Right hindlimb (tissue), 1 donor: ENCODE measurements at regions not wholly inside any gene's neighbourhood (a gene's known extent, or its start where the extent isn't known, plus 50 kb on each side); places are given as distances from the start of the nearest gene placed in this dataset.

Experiments used
- DNase-seq: peaks from one replicate; pipeline ENCODE4 v3.0.0-alpha.2; 2018

GRCh38 chr5:149441986-149442385 lies 62.9 kb upstream of the IL17B start:
- DNase-seq: peak; percentile 18

DNA sequence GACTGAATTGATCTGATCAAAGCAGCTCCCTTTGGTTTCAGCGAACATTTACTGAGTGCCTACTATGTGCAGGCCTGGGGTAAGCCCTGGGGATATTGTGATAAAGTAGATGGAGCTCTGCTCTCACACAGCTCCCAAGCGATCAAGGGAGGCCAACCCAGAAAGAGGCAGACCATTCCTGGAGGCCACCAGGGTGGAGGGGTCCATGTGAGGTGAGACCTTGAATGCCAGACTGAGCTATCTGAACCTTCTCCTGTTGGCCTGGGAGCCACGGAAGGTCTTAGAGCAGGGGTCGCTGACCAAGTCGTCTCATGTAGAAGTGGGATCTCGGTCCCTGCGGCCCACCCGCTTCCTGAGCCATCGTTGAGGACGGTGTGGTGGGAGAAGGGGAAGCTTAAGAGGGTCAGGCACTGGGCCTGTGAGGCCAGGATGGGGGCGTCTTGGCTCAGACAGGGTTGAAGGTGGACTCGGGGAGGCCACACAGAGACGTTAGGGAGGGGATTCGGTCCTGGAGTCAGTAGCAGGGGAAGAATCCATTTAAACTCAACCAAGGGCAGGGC lies 62.2 kb upstream of the IL17B start:
- no peak for DNase-seq

DNA sequence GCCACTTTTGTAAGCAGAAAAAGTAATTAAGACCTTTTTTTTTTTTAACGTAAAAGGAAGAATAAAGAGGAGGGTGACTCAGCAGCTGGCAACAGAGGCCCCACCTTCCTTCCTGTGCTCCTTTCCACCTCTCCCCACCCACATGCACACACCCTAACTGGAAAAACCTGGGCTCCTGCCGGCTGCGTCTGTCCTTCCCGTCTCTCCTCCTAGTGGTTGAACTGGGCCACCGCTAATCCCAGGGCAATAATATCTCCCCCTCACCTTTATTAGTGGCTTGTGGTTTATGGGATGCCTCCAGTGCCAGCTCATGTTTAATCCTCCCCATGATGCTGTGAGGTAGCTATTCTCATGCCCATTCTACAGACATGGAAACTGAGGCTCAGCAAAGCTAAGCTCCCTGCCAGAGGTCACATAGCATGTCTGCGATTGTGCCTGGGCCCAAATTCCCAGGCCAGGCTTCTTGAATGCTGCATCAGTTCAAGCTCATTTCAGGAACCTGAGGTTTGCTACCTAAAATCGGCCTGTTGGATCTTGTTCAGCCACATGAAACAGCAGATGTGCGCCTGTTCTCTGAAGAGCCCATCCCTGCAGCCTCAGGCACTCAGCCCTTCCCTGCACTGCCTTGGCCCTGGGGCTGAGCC lies 60.9 kb upstream of the IL17B start:
- DNase-seq: peak; percentile 11

- DNase-seq: no peak
These were observed 59.6 kb upstream of the IL17B start for GRCh38 chr5:149438711-149439132.

- DNase-seq: peak; percentile 7
These were observed 59.2 kb upstream of the IL17B start for GRCh38 chr5:149438281-149438680.

- peak; percentile 6 for DNase-seq
These were observed 58.4 kb upstream of the IL17B start for GRCh38 chr5:149437391-149438040.

GRCh38 chr5:149435660-149436059 lies 56.6 kb upstream of the IL17B start:
- DNase-seq: no peak

DNA sequence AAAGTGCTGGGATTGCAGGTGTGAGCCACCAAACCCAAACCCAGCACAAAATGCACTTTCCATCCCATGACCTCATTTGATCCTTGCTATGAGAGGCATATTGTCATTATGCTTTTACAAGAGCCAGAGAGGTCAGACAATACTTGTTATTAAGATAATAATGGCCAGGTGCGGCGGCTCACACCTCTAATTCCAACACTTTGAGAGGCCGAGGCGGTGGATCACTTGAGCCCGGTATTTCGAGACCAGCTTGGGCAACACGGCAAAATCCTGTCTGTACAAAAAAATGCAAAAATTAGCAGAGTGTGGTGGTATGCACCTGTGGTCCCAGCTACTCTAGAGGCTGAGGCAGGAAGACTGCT lies 55.9 kb upstream of the IL17B start:
- no peak for DNase-seq

DNA sequence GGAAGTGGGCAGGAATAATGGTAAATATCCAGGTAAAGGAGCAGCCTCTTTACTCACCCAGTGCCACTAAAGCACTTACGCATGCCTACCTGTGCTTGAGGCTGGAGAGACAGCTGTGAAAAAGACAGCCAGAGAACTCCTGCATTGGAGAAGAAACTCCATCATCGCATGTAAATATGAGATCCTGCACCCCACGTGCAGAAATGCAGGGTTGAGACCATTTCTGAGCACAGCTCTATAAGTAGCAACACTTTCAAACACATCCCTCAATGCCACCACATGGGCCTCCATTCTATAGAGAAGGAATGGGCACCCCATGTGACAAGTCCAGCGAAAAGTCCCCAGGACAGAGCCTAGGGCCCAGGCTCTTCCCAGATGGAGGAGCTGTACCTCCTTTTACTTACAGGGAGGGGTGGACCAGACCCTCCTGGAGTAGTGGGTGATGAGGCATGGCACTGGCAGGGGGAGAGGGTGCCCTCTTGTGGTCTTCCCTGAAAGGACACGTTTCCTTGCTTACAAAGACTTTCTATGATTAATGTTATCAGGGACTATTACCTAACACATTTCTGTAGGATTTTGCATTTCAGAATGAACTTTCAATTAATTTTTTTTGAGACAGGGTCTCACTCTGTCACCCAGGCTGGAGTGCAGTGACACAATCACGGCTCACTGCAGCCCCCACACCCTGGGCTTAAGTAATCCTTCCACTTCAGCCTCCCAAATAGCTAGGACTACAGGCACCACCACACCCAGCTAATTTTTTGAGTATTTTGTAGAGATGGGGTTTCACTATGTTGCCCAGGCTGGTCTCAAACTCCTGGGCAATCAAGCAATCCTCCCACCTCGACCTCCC lies 55.3 kb upstream of the IL17B start:
- peak; percentile 75 for DNase-seq

- DNase-seq: no peak
These were observed 54.5 kb upstream of the IL17B start for GRCh38 chr5:149433524-149434131.

GRCh38 chr5:149432911-149433401 lies 53.9 kb upstream of the IL17B start:
- no peak for DNase-seq

DNA sequence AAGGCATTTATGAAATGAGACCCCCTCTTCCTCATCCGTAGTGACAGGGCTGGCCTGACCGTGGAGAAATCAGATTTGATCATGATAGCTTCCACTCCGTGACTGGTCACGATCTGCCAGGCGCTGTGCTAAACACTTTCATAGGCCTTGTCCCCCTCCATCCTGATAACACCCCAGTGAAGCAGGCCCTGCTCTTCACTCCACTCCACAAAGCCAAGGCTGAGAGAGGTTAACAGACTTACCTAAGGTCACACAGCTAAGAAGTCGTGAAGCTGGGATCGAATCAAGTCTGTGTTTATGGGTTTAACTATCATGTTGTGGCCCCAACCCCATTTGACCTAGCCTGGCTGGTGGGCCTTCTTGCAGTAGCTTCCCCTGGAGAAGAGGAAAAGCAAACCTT lies 53.3 kb upstream of the IL17B start:
- DNase-seq: no peak

DNA sequence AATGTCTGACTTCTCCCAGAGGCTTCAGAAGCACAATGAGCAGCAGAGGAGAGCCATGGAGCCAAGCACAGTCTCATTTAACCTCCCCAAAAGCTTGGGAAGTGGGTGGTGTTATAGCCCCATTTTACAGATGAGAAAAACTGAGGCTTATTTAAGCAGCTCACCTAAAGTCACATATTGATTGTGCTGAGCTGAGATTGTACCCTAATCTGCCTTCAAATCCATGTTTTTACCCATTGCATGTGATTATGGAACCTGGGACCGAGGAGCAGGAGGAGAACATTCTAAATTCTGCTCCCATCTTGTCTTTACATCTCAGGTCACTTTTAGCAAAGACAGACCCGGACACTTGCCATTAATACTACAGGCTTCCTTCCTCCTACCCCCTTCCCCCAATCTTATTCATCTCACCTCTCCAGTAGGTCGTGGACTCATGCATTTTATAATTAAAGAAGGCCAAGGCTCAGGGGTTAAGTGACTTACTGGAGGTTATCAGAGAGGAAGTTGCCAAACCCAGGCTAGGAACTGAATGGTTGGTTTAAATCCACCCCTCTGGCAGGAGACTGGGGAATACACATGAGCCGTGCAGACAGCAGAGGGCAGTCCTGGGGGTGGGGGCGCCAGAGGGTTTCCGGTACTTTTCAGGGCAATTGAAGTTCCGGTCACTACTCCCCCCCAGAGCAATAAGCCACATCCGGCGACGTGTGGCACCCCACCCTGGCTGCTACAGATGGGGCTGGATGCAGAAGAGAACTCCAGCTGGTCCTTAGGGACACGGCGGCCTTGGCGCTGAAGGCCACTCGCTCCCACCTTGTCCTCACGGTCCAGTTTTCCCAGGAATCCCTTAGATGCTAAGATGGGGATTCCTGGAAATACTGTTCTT lies 51.0 kb upstream of the IL17B start:
- DNase-seq: no peak
